Heart right ventricle (tissue), 16 donors: ENCODE measurements at regions not wholly inside any gene's neighbourhood (a gene's known extent, or its start where the extent isn't known, plus 50 kb on each side); places are given as distances from the start of the nearest gene placed in this dataset.
A peak's percentile ranks its signal among the peaks of the same experiment; 100 is the strongest.

ENCODE experiments used
- ATAC-seq, 8 donors: fragments of 200-7000 bp; cut with Tn5 transposase; one replicate each; pipeline ENCODE4 v1.9.1; 2020; ENCODE audit warnings: mild to moderate bottlenecking in 8 of 8, moderate library complexity in 8 of 8, moderate number of reproducible peaks in 1 of 8
- DNase-seq, 2 donors: peaks; one replicate each; pipeline ENCODE4 v3.0.0-alpha.2; 2020
- H3K27ac ChIP-seq, 10 donors: fragments of 200-600 bp; sonication (generic) in 2 of 10; one replicate each; pipeline versions ENCODE4 v1.5.0 to v1.8.0; 2020 to 2022; ENCODE audit warnings: mild to moderate bottlenecking in 3 of 10
- H3K27me3 ChIP-seq, 7 donors: fragments of 200-600 bp; one replicate each; pipeline ENCODE4 v1.8.0; 2021 to 2022; ENCODE audit warnings: mild to moderate bottlenecking in 2 of 7
- H3K36me3 ChIP-seq, 9 donors: fragments of 200-600 bp; sonication (generic) in 1 of 9; one replicate each; pipeline versions ENCODE4 v1.5.0 to v1.8.0; 2020 to 2022; ENCODE audit warnings: mild to moderate bottlenecking in 2 of 9
- H3K4me1 ChIP-seq, 9 donors: fragments of 200-600 bp; sonication (generic) in 1 of 9; one replicate each; pipeline versions ENCODE4 v1.5.0 to v1.8.0; 2020 to 2022; ENCODE audit warnings: mild to moderate bottlenecking in 4 of 9
- H3K4me3 ChIP-seq, 10 donors: fragments of 200-600 bp; sonication (generic) in 2 of 10; one replicate each; pipeline versions ENCODE4 v1.5.0 to v1.8.0; 2020 to 2022; ENCODE audit warnings: mild to moderate bottlenecking in 7 of 10, moderate library complexity in 2 of 10
- H3K9me3 ChIP-seq, 11 donors: fragments of 200-600 bp in 10 of 11; sonication (generic) in 2 of 11; one replicate each; pipeline versions ENCODE4 v1.5.0 to v1.8.0; 2013 to 2022; ENCODE audit warnings: mild to moderate bottlenecking in 2 of 11, control low read depth in 1 of 11, moderate library complexity in 1 of 11
- CTCF ChIP-seq, 9 donors: fragments of 200-600 bp; sonication (generic) in 2 of 9; IDR thresholded peaks; one replicate each; pipeline versions ENCODE4 v1.5.0 to v1.8.0; 2021 to 2022; ENCODE audit warnings: antibody characterized with exemption in 9 of 9, mild to moderate bottlenecking in 5 of 9, moderate library complexity in 1 of 9
- WGBS, 2 donors: extraction: QIAGEN DNeasy Blood & Tissue Kit; methylation state at CpG; one replicate each; pipeline ENCODE4 v1.1.7; 2013; ENCODE audit warnings: inconsistent platforms in 1 of 2; 5-methylcytosine and 5-hydroxymethylcytosine counted together
- intact Hi-C, 10 donors: fragments of 100-400 bp; cut with DNase I; formaldehyde crosslinking; loops; one replicate each; pipeline versions ENCODE4 v1.11.1 to v1.14.2; 2022
- donor health status: Arrhythmogenic right ventricular cardiomyopathy.
- donor health status: ischemic (EF 13 %, LVEDD 7.1; RV severe dilation, severe dysfunction).
- donor health status: healthy with polysubstance abuse.
- donor health status: DM: no; HTN: yes; CAD: no.
- donor health status: DM: no; HTN: no; CAD: no.
- donor health status: ischemic (EF 25% LVEDD 6.9; RV normal size, moderate dysfunction).
- donor health status: ischemic (EF 25% LVEDD 5.7; RV mildly dilated, moderate dysfunction).
- donor health status: healthy.
- donor health status: DM: yes; HTN: yes; CAD: no.
- donor health status: Ischemic cardiomyopathy.
- donor health status: ischemic (EF 35%, LVEDD 5.7; RV mildly dilated, moderate dysfunction).
- donor health status: nonischemic (EF 11% LVEDD 7.7; RV severe dilation, severe dysfunction).
- donor health status: DM: yes; HTN: yes; CAD: no.
- donor health status: PGD.
- donor health status: ischemic (EF 29% LVEDD 5.4; RV normal size, mild dysfunction).
- donor health status: nonischemic (EF 23%, LVEDD 6.1; RV moderate dilation, normal function).

DNA sequence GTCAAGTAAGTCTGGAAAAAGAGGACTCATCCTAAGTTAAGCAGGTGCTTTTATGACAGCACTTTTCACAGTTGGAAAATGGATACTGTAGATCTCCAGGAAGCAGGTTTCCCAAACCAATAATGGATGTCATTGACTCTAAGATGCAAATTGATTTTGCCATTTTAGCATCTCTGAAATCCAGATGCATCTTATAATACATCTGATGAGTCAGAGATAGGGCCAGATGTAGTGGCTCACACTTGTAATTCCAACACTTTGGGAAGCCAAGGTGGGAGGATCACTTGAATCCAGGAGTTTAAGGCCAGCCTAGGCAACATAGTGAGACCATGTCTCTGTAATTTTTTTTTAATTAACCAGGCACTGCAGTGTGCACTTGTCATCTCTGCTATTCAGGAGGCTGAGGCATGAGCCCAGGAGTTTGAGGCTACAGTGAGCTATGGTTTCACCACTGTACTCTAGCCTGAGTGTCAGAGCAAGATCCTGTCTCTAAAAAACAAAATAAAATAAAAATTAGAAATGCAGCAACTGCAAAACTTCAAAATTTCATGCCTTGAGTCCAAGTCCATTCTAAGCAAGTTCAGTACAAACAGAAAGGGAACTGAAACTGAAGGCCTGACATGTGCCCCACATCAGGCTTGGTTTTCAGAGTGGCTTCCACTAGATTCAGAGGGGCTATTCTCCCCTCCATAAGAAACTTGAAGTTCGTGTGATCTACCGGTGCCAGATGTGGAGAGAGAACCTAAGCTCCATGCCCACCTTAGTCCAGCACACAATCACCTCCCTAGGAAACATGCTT lies 267.8 kb upstream of the NCKAP5 start:
- DNase-seq (no peak), ATAC-seq (no peak)
- Histone ChIP-seq H3K36me3 (no peaks in the 10 kb centered on the region), H3K27me3 (peaks cover 0 to 5% (median 0%) of the 10 kb centered on the region in 7 donors), H3K4me3 (no peak overlapping the region), H3K4me1 (peaks cover 0 to under 1% (median 0%) of the 10 kb centered on the region in 9 donors), H3K9me3 (peaks cover 0 to 3% (median 0%) of the 10 kb centered on the region in 11 donors), H3K27ac (no peak overlapping the region)
- TF ChIP-seq CTCF (IDR thresholded peaks at IDR 0.05): no peak
- intact Hi-C loops: no loop called here
- WGBS, 2 donors: 95 to 100% methylated on average over 2 of the region's 2 CpGs

GRCh38 chr2:133836691-133837345 lies 268.6 kb upstream of the NCKAP5 start:
- peaks cover 0 to 8% (median 6%) of the 10 kb centered on the region in 9 donors for H3K4me1 ChIP-seq
- peaks cover 0 to 3% (median 0%) of the 10 kb centered on the region in 11 donors for H3K9me3 ChIP-seq
- 87 to 96% methylated on average over 11 of the region's 11 CpGs for WGBS, 2 donors
- H3K27ac ChIP-seq: no peak overlapping the region
- no peak for TF ChIP-seq CTCF (IDR thresholded peaks at IDR 0.05)
- peaks cover 0 to 5% (median 0%) of the 10 kb centered on the region in 7 donors for H3K27me3 ChIP-seq
- peak in 1 of 8 donors; percentile 41 for ATAC-seq
- no peak overlapping the region for H3K4me3 ChIP-seq
- no peak for DNase-seq
- no peaks in the 10 kb centered on the region for H3K36me3 ChIP-seq
- intact Hi-C loops: no loop called here

DNA sequence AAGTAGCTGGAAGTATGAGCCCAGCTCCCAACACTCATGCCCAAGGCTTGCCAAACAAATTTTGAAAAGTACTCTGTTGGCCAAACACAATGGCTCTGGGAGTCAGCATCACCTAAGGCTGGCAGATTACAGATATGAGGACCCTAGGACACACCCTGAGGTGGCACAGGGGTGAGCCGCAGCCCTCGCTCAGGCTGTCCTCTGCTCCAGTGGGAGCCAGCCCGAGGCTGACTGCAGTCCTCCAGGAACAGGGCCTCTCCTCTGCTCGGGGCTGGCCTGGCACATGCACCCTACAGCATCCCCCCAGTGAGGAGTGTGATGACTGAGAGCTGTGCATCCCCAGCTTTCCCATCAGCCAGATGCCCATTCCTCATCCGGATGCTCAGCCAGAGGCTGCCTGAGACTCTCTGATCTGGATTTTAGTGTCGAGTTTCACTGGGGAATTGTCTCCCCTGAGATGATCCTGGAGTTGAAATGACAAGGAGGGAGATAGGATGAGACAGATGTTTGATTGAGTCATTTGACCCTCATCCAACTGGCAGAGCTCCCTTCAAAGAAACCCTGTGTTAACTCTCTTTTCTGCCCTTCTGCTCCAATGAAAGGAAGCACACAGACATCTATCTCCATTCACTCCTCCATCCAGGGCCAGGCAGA lies 269.3 kb upstream of the NCKAP5 start:
- DNase-seq (no peak), ATAC-seq (no peak)
- peaks cover 0 to 15% (median 7%) of the 10 kb centered on the region in 9 donors for H3K4me1 ChIP-seq
- no peak for TF ChIP-seq CTCF (IDR thresholded peaks at IDR 0.05)
- WGBS, 2 donors: 73 to 77% methylated on average over 6 of the region's 6 CpGs
- H3K27ac ChIP-seq: no peak overlapping the region
- H3K9me3 ChIP-seq: peaks cover 0 to 2% (median 0%) of the 10 kb centered on the region in 11 donors
- peaks cover 0 to 5% (median 0%) of the 10 kb centered on the region in 7 donors for H3K27me3 ChIP-seq
- no peak overlapping the region for H3K4me3 ChIP-seq
- intact Hi-C loops: no loop called here
- H3K36me3 ChIP-seq: no peaks in the 10 kb centered on the region

GRCh38 chr2:133838642-133839365 lies 270.5 kb upstream of the NCKAP5 start:
- WGBS, 2 donors: 90 to 95% methylated on average over 7 of the region's 7 CpGs
- Histone ChIP-seq H3K27me3 (no peaks in the 10 kb centered on the region), H3K9me3 (no peaks in the 10 kb centered on the region), H3K4me3 (no peak overlapping the region), H3K27ac (no peak overlapping the region), H3K4me1 (peaks cover 0 to 16% (median 7%) of the 10 kb centered on the region in 9 donors), H3K36me3 (no peaks in the 10 kb centered on the region)
- intact Hi-C loops: no loop called here
- TF ChIP-seq CTCF (IDR thresholded peaks at IDR 0.05): no peak
- ATAC-seq: no peak
- DNase-seq: no peak
